Activated B cell treated with CpG ODN at 0.5 μM for 24 hours (primary cell): ENCODE measurements at regions not wholly inside any gene's neighbourhood (a gene's known extent, or its start where the extent isn't known, plus 50 kb on each side); places are given as distances from the start of the nearest gene placed in this dataset.
"Not testable (repeated sequence)": the region's sequence is repeated elsewhere in the genome, so short reads cannot be mapped to it uniquely, and the experiment has no call there.

Source experiments
- ATAC-seq: fragments of 200-7000 bp; cut with Tn5 transposase; one replicate; pipeline ENCODE4 v1.10.0; 2021; ENCODE audit warnings: low read depth, mild to moderate bottlenecking, moderate library complexity
- CTCF ChIA-PET: fragments of 350-600 bp; sonication (Branson Sonifier 250); formaldehyde crosslinking; loops from one replicate; lab custom pipeline; 2021; ENCODE audit warnings: antibody characterized with exemption; lab: Charles Lee
- POLR2A ChIA-PET: fragments of 350-600 bp; sonication (Branson Sonifier 250); formaldehyde crosslinking; loops from one replicate; lab custom pipeline; 2021; ENCODE audit warnings: antibody characterized with exemption; lab: Charles Lee
- DNase-seq: peaks from one replicate; pipeline ENCODE4 v3.0.0; 2022
- H3K27ac Mint-ChIP-seq: one replicate; pipeline ENCODE4 v1.8.0; 2020; ENCODE audit warnings: mixed read lengths
- H3K27me3 Mint-ChIP-seq: one replicate; pipeline ENCODE4 v1.8.0; 2021; ENCODE audit warnings: mixed read lengths
- H3K36me3 Mint-ChIP-seq: one replicate; pipeline ENCODE4 v1.8.0; 2021; ENCODE audit warnings: low read depth, mixed read lengths
- H3K4me1 Mint-ChIP-seq: one replicate; pipeline ENCODE4 v1.8.0; 2021; ENCODE audit warnings: mixed read lengths
- H3K4me3 Mint-ChIP-seq: one replicate; pipeline ENCODE4 v1.8.0; 2020; ENCODE audit warnings: mild to moderate bottlenecking, mixed read lengths
- H3K9me3 Mint-ChIP-seq: one replicate; pipeline ENCODE4 v1.8.0; 2020; ENCODE audit warnings: mixed read lengths
- intact Hi-C: fragments of 100-400 bp; cut with micrococcal nuclease; formaldehyde crosslinking; loops from one replicate; pipeline ENCODE4 v1.15.1; 2024

DNA sequence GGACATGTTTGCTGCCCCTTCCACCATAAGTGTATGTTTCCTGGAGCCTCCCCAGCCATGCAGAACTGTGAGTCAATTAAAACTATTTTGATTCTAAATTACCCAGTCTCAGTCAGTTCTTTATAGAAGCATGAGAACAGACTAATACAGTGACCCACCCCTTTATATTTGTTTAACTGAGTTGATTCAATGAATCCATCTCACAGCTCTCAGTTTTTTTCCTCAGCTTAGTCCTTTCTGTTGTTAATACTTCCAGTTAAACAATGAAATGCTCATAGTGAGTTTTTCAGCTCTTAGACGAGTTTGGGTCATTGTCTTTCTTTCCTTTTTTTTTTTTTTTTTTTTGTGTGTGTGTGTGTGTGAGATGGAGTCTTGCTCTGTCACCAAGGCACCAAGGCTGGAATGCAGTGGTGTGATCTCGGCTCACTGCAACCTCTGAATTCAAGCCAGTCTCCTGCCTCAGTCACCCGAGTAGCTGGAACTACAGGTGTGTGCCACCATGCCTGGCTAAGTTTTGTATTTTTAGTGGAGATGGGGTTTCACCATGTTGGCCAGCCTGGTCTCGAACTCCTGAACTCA lies 627.4 kb downstream of the SPATA31A7 start:
- H3K9me3 Mint-ChIP-seq, POLR2A ChIA-PET, H3K4me3 Mint-ChIP-seq, H3K36me3 Mint-ChIP-seq, ATAC-seq, H3K27me3 Mint-ChIP-seq, DNase-seq, H3K4me1 Mint-ChIP-seq, intact Hi-C loops, CTCF ChIA-PET, H3K27ac Mint-ChIP-seq: not testable (repeated sequence)

DNA sequence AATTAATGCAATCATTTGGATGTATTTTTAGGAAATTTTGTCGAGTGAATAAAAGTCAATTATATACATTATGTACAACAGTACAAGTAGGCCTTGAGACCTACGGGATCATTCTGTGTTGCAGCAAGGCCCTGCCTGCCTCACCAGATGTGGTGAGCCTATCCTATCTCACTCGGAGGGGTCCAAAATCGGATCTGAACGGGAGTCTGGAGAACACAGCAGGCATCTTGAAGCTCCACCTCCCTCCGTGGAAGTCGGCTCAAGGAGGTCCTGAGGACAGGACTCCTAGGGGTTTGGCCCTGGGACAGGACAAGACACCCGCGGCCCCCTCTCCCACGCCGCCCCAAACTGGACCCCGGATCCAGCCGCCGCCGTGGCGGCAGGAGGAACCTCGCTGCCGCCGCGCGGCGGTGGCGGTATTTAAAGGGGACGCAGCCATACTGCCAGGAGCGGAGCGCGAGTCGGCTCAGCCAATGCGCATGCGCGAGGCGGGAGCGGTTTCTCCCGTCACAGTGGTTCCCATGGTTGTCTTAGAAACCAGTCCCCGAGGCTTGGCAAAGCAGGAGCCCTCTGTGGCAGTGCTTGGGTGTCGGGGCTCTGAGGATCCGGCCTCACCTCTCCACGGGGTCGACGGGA lies 663.9 kb downstream of the SPATA31A7 start:
- H3K36me3 Mint-ChIP-seq, intact Hi-C loops, POLR2A ChIA-PET, H3K27me3 Mint-ChIP-seq, H3K4me1 Mint-ChIP-seq, H3K4me3 Mint-ChIP-seq, CTCF ChIA-PET, H3K9me3 Mint-ChIP-seq, H3K27ac Mint-ChIP-seq: not testable (repeated sequence)
- DNase-seq (peak; percentile 78), ATAC-seq (peak; percentile 63)

- ATAC-seq, H3K36me3 Mint-ChIP-seq, H3K9me3 Mint-ChIP-seq, H3K4me1 Mint-ChIP-seq, DNase-seq, intact Hi-C loops, H3K27me3 Mint-ChIP-seq, H3K27ac Mint-ChIP-seq, CTCF ChIA-PET, POLR2A ChIA-PET, H3K4me3 Mint-ChIP-seq: not testable (repeated sequence)
Measured at GRCh38 chr9:61854260-61854640, 664.4 kb downstream of the SPATA31A7 start.

GRCh38 chr9:61856283-61856682 lies 666.4 kb downstream of the SPATA31A7 start:
- POLR2A ChIA-PET, intact Hi-C loops, CTCF ChIA-PET: not testable (repeated sequence)

GRCh38 chr9:61856858-61857453 lies 667.1 kb downstream of the SPATA31A7 start:
- H3K27me3 Mint-ChIP-seq, intact Hi-C loops, H3K36me3 Mint-ChIP-seq, H3K27ac Mint-ChIP-seq, POLR2A ChIA-PET, CTCF ChIA-PET, H3K9me3 Mint-ChIP-seq, ATAC-seq, H3K4me1 Mint-ChIP-seq: not testable (repeated sequence)
- peak overlapping the region; percentile 35 for H3K4me3 Mint-ChIP-seq
- peak; percentile 14 for DNase-seq

More at GRCh38 chr9:61856283-61856682, 666.4 kb downstream of the SPATA31A7 start:
- H3K4me3 Mint-ChIP-seq, DNase-seq, H3K4me1 Mint-ChIP-seq, H3K9me3 Mint-ChIP-seq, H3K36me3 Mint-ChIP-seq, H3K27ac Mint-ChIP-seq, H3K27me3 Mint-ChIP-seq: not testable (repeated sequence)
- peak; percentile 60 for ATAC-seq

- H3K9me3 Mint-ChIP-seq, H3K4me3 Mint-ChIP-seq, intact Hi-C loops, H3K27ac Mint-ChIP-seq, H3K27me3 Mint-ChIP-seq, H3K4me1 Mint-ChIP-seq, POLR2A ChIA-PET, H3K36me3 Mint-ChIP-seq, CTCF ChIA-PET, DNase-seq: not testable (repeated sequence)
- ATAC-seq = peak; percentile 89
Measured at GRCh38 chr9:61857709-61858351, 668.0 kb downstream of the SPATA31A7 start.

DNA sequence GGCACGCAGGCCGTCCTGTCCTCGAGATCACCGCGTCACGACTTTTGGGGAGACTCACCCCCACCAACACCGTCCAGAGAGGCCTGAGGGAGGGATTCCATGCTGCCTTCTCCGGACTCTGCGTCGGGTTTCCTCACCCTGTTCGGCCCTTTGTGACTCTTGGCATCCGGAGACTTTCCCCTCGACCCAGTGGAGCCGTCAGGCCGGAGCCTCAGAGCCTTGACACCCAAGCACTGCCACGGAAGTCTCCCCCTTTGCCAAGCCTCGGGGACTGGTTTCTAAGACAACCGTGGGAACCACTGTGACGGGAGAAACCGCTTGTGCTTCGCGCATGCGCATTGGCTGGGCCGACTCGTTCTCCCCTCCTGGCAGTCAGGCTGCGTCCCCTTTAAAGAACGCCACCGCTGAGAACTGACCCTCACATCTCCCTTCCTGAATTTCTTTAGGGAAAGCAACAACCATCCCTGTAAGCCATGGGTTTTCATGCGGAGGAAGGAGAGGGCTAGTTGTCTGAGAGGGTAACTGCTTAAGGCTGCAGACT lies 672.7 kb downstream of the SPATA31A7 start:
- ATAC-seq, POLR2A ChIA-PET, CTCF ChIA-PET: not testable (repeated sequence)

GRCh38 chr9:61864463-61864862 lies 674.6 kb downstream of the SPATA31A7 start:
- H3K36me3 Mint-ChIP-seq, H3K27ac Mint-ChIP-seq, intact Hi-C loops, POLR2A ChIA-PET, H3K9me3 Mint-ChIP-seq, ATAC-seq, H3K4me1 Mint-ChIP-seq, H3K27me3 Mint-ChIP-seq, CTCF ChIA-PET, H3K4me3 Mint-ChIP-seq, DNase-seq: not testable (repeated sequence)

More for the DNA sequence above, 672.7 kb downstream of the SPATA31A7 start:
- H3K4me1 Mint-ChIP-seq, H3K4me3 Mint-ChIP-seq, H3K27ac Mint-ChIP-seq, intact Hi-C loops, H3K36me3 Mint-ChIP-seq, H3K9me3 Mint-ChIP-seq, H3K27me3 Mint-ChIP-seq: not testable (repeated sequence)
- peak; percentile 41 for DNase-seq

DNA sequence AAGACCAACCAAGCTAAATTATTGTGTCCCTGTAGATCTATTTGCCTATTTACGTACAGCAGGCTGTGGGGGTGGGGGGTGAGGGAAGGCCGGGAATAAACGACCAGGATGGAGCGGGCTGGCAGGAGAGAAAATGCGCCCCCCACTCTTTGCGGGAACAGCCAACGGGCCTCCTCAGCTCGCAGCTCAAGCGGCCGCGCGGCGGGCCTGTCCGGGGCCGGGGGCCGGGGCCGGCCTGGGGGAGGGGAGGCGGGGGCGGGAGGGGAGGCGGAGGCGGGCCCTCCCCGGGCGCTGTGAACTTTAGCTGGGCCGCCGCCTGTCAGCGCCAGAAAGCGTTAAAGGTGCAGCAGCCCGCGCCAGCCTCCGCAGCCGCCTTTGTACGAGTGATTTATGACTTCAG lies 679.1 kb downstream of the SPATA31A7 start:
- H3K9me3 Mint-ChIP-seq, CTCF ChIA-PET, ATAC-seq, intact Hi-C loops, H3K27ac Mint-ChIP-seq, POLR2A ChIA-PET, H3K36me3 Mint-ChIP-seq, H3K4me1 Mint-ChIP-seq, H3K27me3 Mint-ChIP-seq, DNase-seq: not testable (repeated sequence)
- H3K4me3 Mint-ChIP-seq = peak overlapping the region; percentile 41

DNA sequence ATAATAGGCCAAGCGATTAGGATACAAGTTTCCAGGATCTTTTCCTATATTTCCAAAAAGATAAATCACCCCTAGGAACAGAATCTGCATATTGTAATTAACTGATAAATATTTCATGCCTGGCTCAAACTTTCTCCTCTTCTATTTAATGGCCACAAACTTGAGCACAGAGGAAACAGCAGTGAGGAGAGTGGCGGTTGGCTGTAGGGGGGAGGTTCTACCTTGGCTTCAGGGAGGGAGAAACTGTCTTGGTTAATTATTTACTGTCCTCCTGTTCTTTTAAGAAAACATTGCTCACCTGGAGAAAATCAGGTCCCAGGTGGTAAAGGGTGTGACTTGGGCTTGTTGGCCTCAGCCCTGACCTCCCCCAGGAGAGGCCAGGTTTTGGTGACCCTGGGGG lies 682.5 kb downstream of the SPATA31A7 start:
- H3K36me3 Mint-ChIP-seq, H3K4me1 Mint-ChIP-seq, POLR2A ChIA-PET, intact Hi-C loops, CTCF ChIA-PET, DNase-seq, ATAC-seq, H3K9me3 Mint-ChIP-seq, H3K27ac Mint-ChIP-seq, H3K4me3 Mint-ChIP-seq, H3K27me3 Mint-ChIP-seq: not testable (repeated sequence)
